NB4 (cell line): ENCODE measurements at regions not wholly inside any gene's neighbourhood (a gene's known extent, or its start where the extent isn't known, plus 50 kb on each side); places are given as distances from the start of the nearest gene placed in this dataset.

ENCODE experiments used
- MYC ChIP-seq: IDR thresholded peaks from 2 replicates; pipeline ENCODE4 v1.6.1; 2011; ENCODE audit warnings: low read depth, low read length
- POLR2A ChIP-seq: IDR thresholded peaks from 2 replicates; pipeline ENCODE4 v1.6.1; 2011; ENCODE audit warnings: mild to moderate bottlenecking; ENCODE audit not compliant: insufficient read length; ENCODE audit errors: extremely low read depth
- TF ChIP-seq, protein P1 (sequence below): IDR thresholded peaks from one replicate; pipeline ENCODE4 v1.5.1; 2012; ENCODE audit warnings: low read depth, low read length

DNA sequence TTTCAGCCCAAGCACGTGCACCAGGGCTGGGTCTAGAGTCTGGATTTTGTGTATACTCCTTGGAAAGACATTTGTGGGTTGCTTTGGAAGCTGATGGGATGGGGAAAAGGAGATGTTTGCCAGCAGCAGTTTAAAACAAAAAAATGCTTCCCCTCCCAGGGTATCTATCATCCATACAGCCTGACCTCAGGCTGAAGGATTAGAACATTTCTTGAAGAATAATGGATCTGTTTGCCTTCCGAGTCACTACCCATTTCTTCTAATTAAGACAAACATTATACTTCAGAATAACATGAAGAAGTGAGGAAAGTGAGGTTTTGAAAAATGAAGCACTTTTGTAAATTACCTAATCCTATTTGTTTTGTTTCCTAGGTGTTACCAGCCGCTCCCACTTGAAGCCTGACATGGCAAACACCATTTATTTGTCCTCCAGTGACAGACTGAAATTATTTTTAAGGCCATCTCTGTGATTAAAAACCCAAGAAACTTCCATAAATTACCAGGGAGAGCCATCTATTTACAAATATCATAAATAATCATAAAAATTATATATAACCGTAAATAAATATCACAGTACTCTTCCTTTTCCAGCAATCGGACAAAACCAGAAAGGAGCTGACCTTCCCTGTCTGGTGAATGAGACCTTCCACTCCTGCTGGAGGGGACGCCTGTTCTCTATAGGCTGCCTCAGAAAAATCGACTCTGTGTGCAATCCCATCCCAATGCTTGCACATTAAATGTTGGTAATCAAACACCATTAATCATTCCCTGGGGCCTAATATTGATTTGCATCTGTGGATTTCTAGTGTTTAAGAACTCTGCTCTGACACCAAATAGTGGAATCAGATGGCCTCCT lies 106.8 kb downstream of the C1D start:
- TF ChIP-seq, protein P1, sequence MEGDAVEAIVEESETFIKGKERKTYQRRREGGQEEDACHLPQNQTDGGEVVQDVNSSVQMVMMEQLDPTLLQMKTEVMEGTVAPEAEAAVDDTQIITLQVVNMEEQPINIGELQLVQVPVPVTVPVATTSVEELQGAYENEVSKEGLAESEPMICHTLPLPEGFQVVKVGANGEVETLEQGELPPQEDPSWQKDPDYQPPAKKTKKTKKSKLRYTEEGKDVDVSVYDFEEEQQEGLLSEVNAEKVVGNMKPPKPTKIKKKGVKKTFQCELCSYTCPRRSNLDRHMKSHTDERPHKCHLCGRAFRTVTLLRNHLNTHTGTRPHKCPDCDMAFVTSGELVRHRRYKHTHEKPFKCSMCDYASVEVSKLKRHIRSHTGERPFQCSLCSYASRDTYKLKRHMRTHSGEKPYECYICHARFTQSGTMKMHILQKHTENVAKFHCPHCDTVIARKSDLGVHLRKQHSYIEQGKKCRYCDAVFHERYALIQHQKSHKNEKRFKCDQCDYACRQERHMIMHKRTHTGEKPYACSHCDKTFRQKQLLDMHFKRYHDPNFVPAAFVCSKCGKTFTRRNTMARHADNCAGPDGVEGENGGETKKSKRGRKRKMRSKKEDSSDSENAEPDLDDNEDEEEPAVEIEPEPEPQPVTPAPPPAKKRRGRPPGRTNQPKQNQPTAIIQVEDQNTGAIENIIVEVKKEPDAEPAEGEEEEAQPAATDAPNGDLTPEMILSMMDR, result no peak
- TF ChIP-seq MYC, result no peak
- no peak for TF ChIP-seq POLR2A
